WTC11 (cell line): ENCODE measurements at regions not wholly inside any gene's neighbourhood (a gene's known extent, or its start where the extent isn't known, plus 50 kb on each side); places are given as distances from the start of the nearest gene placed in this dataset.

Experiments used
- CBFB ChIP-seq: sonication (generic); formaldehyde crosslinking; IDR thresholded peaks from 2 replicates; pipeline ENCODE4 v1.8.1; 2022; ENCODE audit warnings: mild to moderate bottlenecking, low read depth, missing genetic modification reagents
- ESRRA ChIP-seq: sonication (generic); formaldehyde crosslinking; IDR thresholded peaks from 2 replicates; pipeline ENCODE4 v1.8.1; 2022; ENCODE audit warnings: mild to moderate bottlenecking, missing genetic modification reagents, borderline replicate concordance
- FOXJ3 ChIP-seq: sonication (generic); formaldehyde crosslinking; IDR thresholded peaks from 2 replicates; pipeline ENCODE4 v1.9.0; 2021; ENCODE audit warnings: missing genetic modification reagents, mild to moderate bottlenecking, borderline replicate concordance
- JUN ChIP-seq: sonication (generic); formaldehyde crosslinking; IDR thresholded peaks from 2 replicates; pipeline ENCODE4 v1.8.0; 2023; ENCODE audit warnings: mild to moderate bottlenecking, missing genetic modification reagents
- ZNF138 ChIP-seq: sonication (generic); formaldehyde crosslinking; conservative IDR thresholded peaks from 2 replicates; pipeline ENCODE4 v1.8.1; 2022; ENCODE audit warnings: mild to moderate bottlenecking, moderate library complexity, missing genetic modification reagents
- TF ChIP-seq, protein P1 (sequence below): fragments of 200-600 bp; IDR thresholded peaks from 2 replicates; pipeline ENCODE4 v1.8.0; 2022; ENCODE audit warnings: antibody characterized with exemption
- TF ChIP-seq, protein P2 (sequence below): fragments of 250-450 bp; sonication (Bioruptor Pico); IDR thresholded peaks from 2 replicates; pipeline ENCODE4 v1.8.0; 2021; ENCODE audit warnings: mild to moderate bottlenecking
- TF ChIP-seq, protein P3 (sequence below): sonication (generic); formaldehyde crosslinking; IDR thresholded peaks from 2 replicates; pipeline ENCODE4 v1.8.1; 2022; ENCODE audit warnings: mild to moderate bottlenecking, moderate library complexity, missing genetic modification reagents
- TF ChIP-seq, protein P4 (sequence below): fragments of 250-450 bp; sonication (Bioruptor Pico); IDR thresholded peaks from 2 replicates; pipeline ENCODE4 v2.1.2; 2022; ENCODE audit warnings: mild to moderate bottlenecking, moderate library complexity
- TF ChIP-seq, protein P5 (sequence below): sonication (generic); formaldehyde crosslinking; IDR thresholded peaks from 2 replicates; pipeline ENCODE4 v1.8.0; 2022; ENCODE audit warnings: mild to moderate bottlenecking, missing genetic modification reagents

DNA sequence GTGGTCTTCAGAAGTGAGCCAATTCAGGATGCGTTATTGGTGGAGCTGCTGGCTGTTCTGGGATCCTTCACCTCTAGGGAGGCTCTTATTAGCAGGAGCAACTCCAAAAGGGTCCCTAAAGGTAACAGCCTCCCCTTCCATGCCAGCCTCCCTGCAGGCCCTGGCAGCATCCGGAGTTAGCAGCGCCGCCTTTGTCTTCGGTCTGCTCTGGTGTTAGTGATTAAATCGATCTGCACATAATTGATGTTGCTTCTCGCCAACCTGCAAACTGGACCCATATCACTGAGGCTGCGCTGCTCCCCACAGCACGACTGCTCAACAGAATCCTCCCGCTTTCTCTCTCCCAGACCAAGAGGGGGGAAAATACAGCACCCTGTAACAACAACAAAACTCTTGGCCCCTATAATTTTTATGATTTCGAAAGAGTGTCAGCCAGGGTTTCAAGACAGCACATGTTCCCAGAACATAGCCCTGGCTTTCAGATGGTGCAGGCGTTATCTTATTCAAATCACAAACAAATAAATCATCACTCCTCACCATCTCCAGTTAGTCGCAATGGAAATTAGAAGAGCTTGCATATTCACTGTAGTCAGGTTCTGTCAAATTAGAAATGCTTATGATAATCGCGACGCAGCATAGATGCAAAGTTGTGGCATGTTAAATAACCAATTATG lies 76.0 kb downstream of the IRX3 start:
- TF ChIP-seq ZNF138 (CRISPR knock-in tag) (no peak), CBFB (no peak), JUN (CRISPR knock-in tag) (no peak), ESRRA (CRISPR knock-in tag) (no peak), FOXJ3 (no peak)
- TF ChIP-seq, protein P1, sequence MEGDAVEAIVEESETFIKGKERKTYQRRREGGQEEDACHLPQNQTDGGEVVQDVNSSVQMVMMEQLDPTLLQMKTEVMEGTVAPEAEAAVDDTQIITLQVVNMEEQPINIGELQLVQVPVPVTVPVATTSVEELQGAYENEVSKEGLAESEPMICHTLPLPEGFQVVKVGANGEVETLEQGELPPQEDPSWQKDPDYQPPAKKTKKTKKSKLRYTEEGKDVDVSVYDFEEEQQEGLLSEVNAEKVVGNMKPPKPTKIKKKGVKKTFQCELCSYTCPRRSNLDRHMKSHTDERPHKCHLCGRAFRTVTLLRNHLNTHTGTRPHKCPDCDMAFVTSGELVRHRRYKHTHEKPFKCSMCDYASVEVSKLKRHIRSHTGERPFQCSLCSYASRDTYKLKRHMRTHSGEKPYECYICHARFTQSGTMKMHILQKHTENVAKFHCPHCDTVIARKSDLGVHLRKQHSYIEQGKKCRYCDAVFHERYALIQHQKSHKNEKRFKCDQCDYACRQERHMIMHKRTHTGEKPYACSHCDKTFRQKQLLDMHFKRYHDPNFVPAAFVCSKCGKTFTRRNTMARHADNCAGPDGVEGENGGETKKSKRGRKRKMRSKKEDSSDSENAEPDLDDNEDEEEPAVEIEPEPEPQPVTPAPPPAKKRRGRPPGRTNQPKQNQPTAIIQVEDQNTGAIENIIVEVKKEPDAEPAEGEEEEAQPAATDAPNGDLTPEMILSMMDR: no peak
- TF ChIP-seq, protein P2, sequence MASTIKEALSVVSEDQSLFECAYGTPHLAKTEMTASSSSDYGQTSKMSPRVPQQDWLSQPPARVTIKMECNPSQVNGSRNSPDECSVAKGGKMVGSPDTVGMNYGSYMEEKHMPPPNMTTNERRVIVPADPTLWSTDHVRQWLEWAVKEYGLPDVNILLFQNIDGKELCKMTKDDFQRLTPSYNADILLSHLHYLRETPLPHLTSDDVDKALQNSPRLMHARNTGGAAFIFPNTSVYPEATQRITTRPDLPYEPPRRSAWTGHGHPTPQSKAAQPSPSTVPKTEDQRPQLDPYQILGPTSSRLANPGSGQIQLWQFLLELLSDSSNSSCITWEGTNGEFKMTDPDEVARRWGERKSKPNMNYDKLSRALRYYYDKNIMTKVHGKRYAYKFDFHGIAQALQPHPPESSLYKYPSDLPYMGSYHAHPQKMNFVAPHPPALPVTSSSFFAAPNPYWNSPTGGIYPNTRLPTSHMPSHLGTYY (CRISPR knock-in tag): no peak
- TF ChIP-seq, protein P3, sequence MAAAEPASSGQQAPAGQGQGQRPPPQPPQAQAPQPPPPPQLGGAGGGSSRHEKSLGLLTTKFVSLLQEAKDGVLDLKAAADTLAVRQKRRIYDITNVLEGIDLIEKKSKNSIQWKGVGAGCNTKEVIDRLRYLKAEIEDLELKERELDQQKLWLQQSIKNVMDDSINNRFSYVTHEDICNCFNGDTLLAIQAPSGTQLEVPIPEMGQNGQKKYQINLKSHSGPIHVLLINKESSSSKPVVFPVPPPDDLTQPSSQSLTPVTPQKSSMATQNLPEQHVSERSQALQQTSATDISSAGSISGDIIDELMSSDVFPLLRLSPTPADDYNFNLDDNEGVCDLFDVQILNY: no peak
- TF ChIP-seq, protein P4, sequence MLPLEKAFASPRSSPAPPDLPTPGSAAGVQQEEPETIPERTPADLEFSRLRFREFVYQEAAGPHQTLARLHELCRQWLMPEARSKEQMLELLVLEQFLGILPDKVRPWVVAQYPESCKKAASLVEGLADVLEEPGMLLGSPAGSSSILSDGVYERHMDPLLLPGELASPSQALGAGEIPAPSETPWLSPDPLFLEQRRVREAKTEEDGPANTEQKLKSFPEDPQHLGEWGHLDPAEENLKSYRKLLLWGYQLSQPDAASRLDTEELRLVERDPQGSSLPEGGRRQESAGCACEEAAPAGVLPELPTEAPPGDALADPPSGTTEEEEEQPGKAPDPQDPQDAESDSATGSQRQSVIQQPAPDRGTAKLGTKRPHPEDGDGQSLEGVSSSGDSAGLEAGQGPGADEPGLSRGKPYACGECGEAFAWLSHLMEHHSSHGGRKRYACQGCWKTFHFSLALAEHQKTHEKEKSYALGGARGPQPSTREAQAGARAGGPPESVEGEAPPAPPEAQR (CRISPR knock-in tag): no peak
- TF ChIP-seq, protein P5, sequence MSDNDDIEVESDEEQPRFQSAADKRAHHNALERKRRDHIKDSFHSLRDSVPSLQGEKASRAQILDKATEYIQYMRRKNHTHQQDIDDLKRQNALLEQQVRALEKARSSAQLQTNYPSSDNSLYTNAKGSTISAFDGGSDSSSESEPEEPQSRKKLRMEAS: no peak
